ENCODE measurements at regions not wholly inside any gene's neighbourhood (a gene's known extent, or its start where the extent isn't known, plus 50 kb on each side); places are given as distances from the start of the nearest gene placed in this dataset.

GRCh38 chr6:50249493-50249892 lies 199.8 kb upstream of the DEFB112 start:
- no peaks in the 10 kb centered on the region for H3K27me3 ChIP-seq
- no peaks in the 10 kb centered on the region for H3K36me3 ChIP-seq
- DNase-seq = no peak
- H3K9ac ChIP-seq (ENCODE audit: low read depth in 2 of 2, low read length in 2 of 2) = no peak overlapping the region
- H3K9me3 ChIP-seq = no peaks in the 10 kb centered on the region
- no peaks in the 10 kb centered on the region for H3K4me1 ChIP-seq
- intact Hi-C loops (cut with DNase I) = no loop called here
- no peak overlapping the region for H3K4me3 ChIP-seq
- TF ChIP-seq, protein P1, sequence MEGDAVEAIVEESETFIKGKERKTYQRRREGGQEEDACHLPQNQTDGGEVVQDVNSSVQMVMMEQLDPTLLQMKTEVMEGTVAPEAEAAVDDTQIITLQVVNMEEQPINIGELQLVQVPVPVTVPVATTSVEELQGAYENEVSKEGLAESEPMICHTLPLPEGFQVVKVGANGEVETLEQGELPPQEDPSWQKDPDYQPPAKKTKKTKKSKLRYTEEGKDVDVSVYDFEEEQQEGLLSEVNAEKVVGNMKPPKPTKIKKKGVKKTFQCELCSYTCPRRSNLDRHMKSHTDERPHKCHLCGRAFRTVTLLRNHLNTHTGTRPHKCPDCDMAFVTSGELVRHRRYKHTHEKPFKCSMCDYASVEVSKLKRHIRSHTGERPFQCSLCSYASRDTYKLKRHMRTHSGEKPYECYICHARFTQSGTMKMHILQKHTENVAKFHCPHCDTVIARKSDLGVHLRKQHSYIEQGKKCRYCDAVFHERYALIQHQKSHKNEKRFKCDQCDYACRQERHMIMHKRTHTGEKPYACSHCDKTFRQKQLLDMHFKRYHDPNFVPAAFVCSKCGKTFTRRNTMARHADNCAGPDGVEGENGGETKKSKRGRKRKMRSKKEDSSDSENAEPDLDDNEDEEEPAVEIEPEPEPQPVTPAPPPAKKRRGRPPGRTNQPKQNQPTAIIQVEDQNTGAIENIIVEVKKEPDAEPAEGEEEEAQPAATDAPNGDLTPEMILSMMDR (IDR thresholded peaks at IDR 0.05) = no peak
- H3K27ac ChIP-seq = no peak overlapping the region

- Histone ChIP-seq H3K4me1 (no peaks in the 10 kb centered on the region), H3K4me3 (no peak overlapping the region), H3K27me3 (no peaks in the 10 kb centered on the region), H3K9me3 (no peaks in the 10 kb centered on the region), H3K27ac (no peak overlapping the region), H3K36me3 (no peaks in the 10 kb centered on the region), H3K9ac (ENCODE audit: low read depth in 2 of 2, low read length in 2 of 2) (no peak overlapping the region)
- TF ChIP-seq, protein P1 (IDR thresholded peaks at IDR 0.05) = no peak
- no peak for DNase-seq
- intact Hi-C loops (cut with DNase I) = no loop called here
Measured at GRCh38 chr6:50257322-50257721, 207.6 kb upstream of the DEFB112 start.

GRCh38 chr6:50259903-50260302 lies 210.2 kb upstream of the DEFB112 start:
- H3K27me3 ChIP-seq = no peaks in the 10 kb centered on the region
- H3K9ac ChIP-seq (ENCODE audit: low read depth in 2 of 2, low read length in 2 of 2) = no peak overlapping the region
- no peak overlapping the region for H3K4me3 ChIP-seq
- TF ChIP-seq, protein P1 (IDR thresholded peaks at IDR 0.05) = no peak
- no peaks in the 10 kb centered on the region for H3K4me1 ChIP-seq
- intact Hi-C loops (cut with DNase I) = no loop called here
- no peaks in the 10 kb centered on the region for H3K9me3 ChIP-seq
- DNase-seq = no peak
- no peaks in the 10 kb centered on the region for H3K36me3 ChIP-seq
- no peak overlapping the region for H3K27ac ChIP-seq

- H3K4me1 ChIP-seq = no peaks in the 10 kb centered on the region
Measured at GRCh38 chr6:50264995-50265571, 215.4 kb upstream of the DEFB112 start.

DNA sequence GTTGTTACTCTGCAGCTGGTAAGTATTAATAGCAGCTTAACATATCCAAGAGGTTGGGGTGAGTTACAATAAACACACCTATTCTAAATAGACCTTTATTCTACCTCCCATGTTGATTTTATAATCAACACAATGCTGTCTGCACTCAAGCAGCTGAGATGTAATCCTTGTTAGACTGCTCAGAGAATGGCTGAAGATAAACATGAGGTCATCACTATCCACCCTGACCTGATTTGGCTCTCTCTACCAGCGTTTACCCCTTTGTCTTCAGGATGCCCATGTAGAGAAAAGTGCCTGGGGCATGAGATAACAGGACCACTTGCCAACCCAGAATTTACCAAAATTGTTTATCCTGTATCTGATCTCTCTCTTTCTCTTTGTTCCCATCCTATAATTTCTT lies 220.7 kb upstream of the DEFB112 start:
- TF ChIP-seq, protein P1 (IDR thresholded peaks at IDR 0.05) = no peak
- no peak for DNase-seq
- Histone ChIP-seq H3K4me1 (no peaks in the 10 kb centered on the region), H3K4me3 (no peak overlapping the region), H3K9me3 (no peaks in the 10 kb centered on the region), H3K27ac (no peak overlapping the region), H3K36me3 (no peaks in the 10 kb centered on the region), H3K27me3 (no peaks in the 10 kb centered on the region), H3K9ac (ENCODE audit: low read depth in 2 of 2, low read length in 2 of 2) (no peak overlapping the region)
- intact Hi-C loops (cut with DNase I) = no loop called here

More at GRCh38 chr6:50264995-50265571, 215.4 kb upstream of the DEFB112 start:
- DNase-seq = no peak
- TF ChIP-seq, protein P1 (IDR thresholded peaks at IDR 0.05) = no peak
- intact Hi-C loops (cut with DNase I) = no loop called here
- Histone ChIP-seq H3K27ac (no peak overlapping the region), H3K4me3 (no peak overlapping the region), H3K9ac (ENCODE audit: low read depth in 2 of 2, low read length in 2 of 2) (no peak overlapping the region), H3K27me3 (no peaks in the 10 kb centered on the region), H3K36me3 (no peaks in the 10 kb centered on the region), H3K9me3 (no peaks in the 10 kb centered on the region)

All from colonic mucosa (tissue), 4 donors.